ENCODE measurements at regions not wholly inside any gene's neighbourhood (a gene's known extent, or its start where the extent isn't known, plus 50 kb on each side); places are given as distances from the start of the nearest gene placed in this dataset.

DNA sequence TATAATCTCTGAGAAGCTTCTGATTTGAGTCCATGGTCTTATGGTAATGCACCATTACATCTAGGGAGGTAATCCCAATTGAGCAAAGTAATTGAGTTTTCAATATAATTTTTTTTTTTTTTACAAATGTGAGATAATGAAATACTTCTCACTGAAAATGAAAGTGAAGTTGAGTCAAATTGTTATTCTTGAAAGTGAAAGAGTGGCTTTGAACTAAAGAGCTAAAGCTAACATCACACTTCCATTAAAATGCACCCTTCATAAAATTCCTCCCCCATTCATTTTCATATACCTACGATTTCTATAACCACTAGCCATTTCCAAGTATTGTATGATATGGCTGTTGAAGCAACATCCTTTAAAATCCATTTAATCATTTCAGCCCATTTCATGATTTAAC lies 149.1 kb upstream of the IMPG1 start:
- TF ChIP-seq, protein P1, sequence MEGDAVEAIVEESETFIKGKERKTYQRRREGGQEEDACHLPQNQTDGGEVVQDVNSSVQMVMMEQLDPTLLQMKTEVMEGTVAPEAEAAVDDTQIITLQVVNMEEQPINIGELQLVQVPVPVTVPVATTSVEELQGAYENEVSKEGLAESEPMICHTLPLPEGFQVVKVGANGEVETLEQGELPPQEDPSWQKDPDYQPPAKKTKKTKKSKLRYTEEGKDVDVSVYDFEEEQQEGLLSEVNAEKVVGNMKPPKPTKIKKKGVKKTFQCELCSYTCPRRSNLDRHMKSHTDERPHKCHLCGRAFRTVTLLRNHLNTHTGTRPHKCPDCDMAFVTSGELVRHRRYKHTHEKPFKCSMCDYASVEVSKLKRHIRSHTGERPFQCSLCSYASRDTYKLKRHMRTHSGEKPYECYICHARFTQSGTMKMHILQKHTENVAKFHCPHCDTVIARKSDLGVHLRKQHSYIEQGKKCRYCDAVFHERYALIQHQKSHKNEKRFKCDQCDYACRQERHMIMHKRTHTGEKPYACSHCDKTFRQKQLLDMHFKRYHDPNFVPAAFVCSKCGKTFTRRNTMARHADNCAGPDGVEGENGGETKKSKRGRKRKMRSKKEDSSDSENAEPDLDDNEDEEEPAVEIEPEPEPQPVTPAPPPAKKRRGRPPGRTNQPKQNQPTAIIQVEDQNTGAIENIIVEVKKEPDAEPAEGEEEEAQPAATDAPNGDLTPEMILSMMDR (IDR thresholded peaks at IDR 0.05; ENCODE audit: extremely low read depth in 1 of 2, insufficient read depth in 1 of 2, low read depth in 1 of 2, low read length in 2 of 2) = no peak
- no peak for TF ChIP-seq POLR2AphosphoS5 (IDR thresholded peaks at IDR 0.05; ENCODE audit: insufficient read depth, low read depth, low read length)

All from endothelial cell of umbilical vein (primary cell).